GM23338 (cell line): ENCODE measurements at regions not wholly inside any gene's neighbourhood (a gene's known extent, or its start where the extent isn't known, plus 50 kb on each side); places are given as distances from the start of the nearest gene placed in this dataset.

Experiments used
- CREB1 ChIP-seq: fragments of 250-450 bp; sonication (Bioruptor Pico); IDR thresholded peaks from 2 replicates; pipeline ENCODE4 v1.5.0; 2020; ENCODE audit warnings: low read depth, mild to moderate bottlenecking, moderate library complexity
- EZH2 ChIP-seq: fragments of 200-600 bp; sonication (generic); IDR thresholded peaks from one replicate; pipeline ENCODE4 v1.8.0; 2017; ENCODE audit warnings: antibody characterized with exemption, mild to moderate bottlenecking, low read depth; ENCODE audit not compliant: unreplicated experiment
- EZH2phosphoT487 ChIP-seq: fragments of 200-600 bp; sonication (generic); IDR thresholded peaks from one replicate; pipeline ENCODE4 v1.8.1; 2018; ENCODE audit warnings: antibody characterized with exemption; ENCODE audit not compliant: unreplicated experiment
- JUNB ChIP-seq: IDR thresholded peaks from one replicate; pipeline ENCODE4 v1.6.1; 2016; ENCODE audit warnings: antibody characterized with exemption; ENCODE audit not compliant: unreplicated experiment
- POLR2AphosphoS5 ChIP-seq: IDR thresholded peaks from 2 replicates; pipeline ENCODE4 v1.6.1; 2016; ENCODE audit warnings: antibody characterized with exemption, low read depth
- STAT1 ChIP-seq: IDR thresholded peaks from one replicate; pipeline ENCODE4 v1.6.1; 2016; ENCODE audit warnings: antibody characterized with exemption; ENCODE audit not compliant: unreplicated experiment
- ZNF114 ChIP-seq: fragments of 250-450 bp; sonication (Bioruptor Pico); IDR thresholded peaks from 2 replicates; pipeline ENCODE4 v1.5.0; 2020; ENCODE audit warnings: mild to moderate bottlenecking, moderate library complexity
- ZNF331 ChIP-seq: fragments of 250-450 bp; sonication (Bioruptor Pico); IDR thresholded peaks from 2 replicates; pipeline ENCODE4 v1.5.0; 2020; ENCODE audit warnings: low read depth, mild to moderate bottlenecking, moderate library complexity
- TF ChIP-seq, protein P1 (sequence below): fragments of 250-450 bp; sonication (Bioruptor Pico); IDR thresholded peaks from 2 replicates; pipeline ENCODE4 v1.5.0; 2020; ENCODE audit warnings: mild to moderate bottlenecking, moderate library complexity
- TF ChIP-seq, protein P2 (sequence below): IDR thresholded peaks from one replicate; pipeline ENCODE4 v1.6.1; 2018; ENCODE audit warnings: antibody characterized with exemption; ENCODE audit not compliant: unreplicated experiment
- TF ChIP-seq, protein P3 (sequence below): IDR thresholded peaks from 2 replicates; pipeline ENCODE4 v1.6.1; 2016; ENCODE audit warnings: antibody characterized with exemption

DNA sequence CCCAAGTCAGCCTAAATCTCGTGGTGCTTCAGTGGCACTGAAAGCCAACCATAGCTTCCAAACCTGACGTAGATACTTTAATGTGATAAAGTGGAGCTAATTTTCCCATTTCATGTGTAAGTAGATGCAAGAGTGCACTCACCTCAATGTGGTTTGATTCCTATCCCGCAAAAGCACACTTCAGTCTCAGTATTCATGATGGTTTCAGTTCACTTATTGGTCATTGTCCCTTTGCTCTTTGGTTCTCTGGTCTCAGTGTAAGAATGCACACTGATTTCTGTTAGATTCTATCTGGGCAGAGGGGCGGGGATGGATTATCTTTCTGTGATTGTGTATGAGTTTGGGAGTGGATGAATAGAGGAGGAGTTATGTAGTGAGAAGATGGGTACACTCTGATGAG lies 340.6 kb downstream of the KCNRG start (continued):
- TF ChIP-seq, protein P1, sequence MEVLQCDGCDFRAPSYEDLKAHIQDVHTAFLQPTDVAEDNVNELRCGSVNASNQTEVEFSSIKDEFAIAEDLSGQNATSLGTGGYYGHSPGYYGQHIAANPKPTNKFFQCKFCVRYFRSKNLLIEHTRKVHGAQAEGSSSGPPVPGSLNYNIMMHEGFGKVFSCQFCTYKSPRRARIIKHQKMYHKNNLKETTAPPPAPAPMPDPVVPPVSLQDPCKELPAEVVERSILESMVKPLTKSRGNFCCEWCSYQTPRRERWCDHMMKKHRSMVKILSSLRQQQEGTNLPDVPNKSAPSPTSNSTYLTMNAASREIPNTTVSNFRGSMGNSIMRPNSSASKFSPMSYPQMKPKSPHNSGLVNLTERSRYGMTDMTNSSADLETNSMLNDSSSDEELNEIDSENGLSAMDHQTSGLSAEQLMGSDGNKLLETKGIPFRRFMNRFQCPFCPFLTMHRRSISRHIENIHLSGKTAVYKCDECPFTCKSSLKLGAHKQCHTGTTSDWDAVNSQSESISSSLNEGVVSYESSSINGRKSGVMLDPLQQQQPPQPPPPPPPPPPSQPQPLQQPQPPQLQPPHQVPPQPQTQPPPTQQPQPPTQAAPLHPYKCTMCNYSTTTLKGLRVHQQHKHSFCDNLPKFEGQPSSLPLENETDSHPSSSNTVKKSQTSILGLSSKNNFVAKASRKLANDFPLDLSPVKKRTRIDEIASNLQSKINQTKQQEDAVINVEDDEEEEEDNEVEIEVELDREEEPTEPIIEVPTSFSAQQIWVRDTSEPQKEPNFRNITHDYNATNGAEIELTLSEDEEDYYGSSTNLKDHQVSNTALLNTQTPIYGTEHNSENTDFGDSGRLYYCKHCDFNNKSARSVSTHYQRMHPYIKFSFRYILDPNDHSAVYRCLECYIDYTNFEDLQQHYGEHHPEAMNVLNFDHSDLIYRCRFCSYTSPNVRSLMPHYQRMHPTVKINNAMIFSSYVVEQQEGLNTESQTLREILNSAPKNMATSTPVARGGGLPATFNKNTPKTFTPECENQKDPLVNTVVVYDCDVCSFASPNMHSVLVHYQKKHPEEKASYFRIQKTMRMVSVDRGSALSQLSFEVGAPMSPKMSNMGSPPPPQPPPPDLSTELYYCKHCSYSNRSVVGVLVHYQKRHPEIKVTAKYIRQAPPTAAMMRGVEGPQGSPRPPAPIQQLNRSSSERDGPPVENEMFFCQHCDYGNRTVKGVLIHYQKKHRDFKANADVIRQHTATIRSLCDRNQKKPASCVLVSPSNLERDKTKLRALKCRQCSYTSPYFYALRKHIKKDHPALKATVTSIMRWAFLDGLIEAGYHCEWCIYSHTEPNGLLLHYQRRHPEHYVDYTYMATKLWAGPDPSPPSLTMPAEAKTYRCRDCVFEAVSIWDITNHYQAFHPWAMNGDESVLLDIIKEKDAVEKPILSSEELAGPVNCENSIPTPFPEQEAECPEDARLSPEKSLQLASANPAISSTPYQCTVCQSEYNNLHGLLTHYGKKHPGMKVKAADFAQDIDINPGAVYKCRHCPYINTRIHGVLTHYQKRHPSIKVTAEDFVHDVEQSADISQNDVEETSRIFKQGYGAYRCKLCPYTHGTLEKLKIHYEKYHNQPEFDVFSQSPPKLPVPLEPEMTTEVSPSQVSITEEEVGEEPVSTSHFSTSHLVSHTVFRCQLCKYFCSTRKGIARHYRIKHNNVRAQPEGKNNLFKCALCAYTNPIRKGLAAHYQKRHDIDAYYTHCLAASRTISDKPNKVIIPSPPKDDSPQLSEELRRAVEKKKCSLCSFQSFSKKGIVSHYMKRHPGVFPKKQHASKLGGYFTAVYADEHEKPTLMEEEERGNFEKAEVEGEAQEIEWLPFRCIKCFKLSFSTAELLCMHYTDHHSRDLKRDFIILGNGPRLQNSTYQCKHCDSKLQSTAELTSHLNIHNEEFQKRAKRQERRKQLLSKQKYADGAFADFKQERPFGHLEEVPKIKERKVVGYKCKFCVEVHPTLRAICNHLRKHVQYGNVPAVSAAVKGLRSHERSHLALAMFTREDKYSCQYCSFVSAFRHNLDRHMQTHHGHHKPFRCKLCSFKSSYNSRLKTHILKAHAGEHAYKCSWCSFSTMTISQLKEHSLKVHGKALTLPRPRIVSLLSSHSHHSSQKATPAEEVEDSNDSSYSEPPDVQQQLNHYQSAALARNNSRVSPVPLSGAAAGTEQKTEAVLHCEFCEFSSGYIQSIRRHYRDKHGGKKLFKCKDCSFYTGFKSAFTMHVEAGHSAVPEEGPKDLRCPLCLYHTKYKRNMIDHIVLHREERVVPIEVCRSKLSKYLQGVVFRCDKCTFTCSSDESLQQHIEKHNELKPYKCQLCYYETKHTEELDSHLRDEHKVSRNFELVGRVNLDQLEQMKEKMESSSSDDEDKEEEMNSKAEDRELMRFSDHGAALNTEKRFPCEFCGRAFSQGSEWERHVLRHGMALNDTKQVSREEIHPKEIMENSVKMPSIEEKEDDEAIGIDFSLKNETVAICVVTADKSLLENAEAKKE (CRISPR knock-in tag): no peak
- TF ChIP-seq, protein P2, sequence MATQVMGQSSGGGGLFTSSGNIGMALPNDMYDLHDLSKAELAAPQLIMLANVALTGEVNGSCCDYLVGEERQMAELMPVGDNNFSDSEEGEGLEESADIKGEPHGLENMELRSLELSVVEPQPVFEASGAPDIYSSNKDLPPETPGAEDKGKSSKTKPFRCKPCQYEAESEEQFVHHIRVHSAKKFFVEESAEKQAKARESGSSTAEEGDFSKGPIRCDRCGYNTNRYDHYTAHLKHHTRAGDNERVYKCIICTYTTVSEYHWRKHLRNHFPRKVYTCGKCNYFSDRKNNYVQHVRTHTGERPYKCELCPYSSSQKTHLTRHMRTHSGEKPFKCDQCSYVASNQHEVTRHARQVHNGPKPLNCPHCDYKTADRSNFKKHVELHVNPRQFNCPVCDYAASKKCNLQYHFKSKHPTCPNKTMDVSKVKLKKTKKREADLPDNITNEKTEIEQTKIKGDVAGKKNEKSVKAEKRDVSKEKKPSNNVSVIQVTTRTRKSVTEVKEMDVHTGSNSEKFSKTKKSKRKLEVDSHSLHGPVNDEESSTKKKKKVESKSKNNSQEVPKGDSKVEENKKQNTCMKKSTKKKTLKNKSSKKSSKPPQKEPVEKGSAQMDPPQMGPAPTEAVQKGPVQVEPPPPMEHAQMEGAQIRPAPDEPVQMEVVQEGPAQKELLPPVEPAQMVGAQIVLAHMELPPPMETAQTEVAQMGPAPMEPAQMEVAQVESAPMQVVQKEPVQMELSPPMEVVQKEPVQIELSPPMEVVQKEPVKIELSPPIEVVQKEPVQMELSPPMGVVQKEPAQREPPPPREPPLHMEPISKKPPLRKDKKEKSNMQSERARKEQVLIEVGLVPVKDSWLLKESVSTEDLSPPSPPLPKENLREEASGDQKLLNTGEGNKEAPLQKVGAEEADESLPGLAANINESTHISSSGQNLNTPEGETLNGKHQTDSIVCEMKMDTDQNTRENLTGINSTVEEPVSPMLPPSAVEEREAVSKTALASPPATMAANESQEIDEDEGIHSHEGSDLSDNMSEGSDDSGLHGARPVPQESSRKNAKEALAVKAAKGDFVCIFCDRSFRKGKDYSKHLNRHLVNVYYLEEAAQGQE: no peak
- TF ChIP-seq ZNF114 (CRISPR knock-in tag): no peak
- TF ChIP-seq STAT1: no peak
- TF ChIP-seq JUNB: no peak
- no peak for TF ChIP-seq EZH2phosphoT487
- TF ChIP-seq CREB1 (CRISPR knock-in tag): no peak
- TF ChIP-seq, protein P3, sequence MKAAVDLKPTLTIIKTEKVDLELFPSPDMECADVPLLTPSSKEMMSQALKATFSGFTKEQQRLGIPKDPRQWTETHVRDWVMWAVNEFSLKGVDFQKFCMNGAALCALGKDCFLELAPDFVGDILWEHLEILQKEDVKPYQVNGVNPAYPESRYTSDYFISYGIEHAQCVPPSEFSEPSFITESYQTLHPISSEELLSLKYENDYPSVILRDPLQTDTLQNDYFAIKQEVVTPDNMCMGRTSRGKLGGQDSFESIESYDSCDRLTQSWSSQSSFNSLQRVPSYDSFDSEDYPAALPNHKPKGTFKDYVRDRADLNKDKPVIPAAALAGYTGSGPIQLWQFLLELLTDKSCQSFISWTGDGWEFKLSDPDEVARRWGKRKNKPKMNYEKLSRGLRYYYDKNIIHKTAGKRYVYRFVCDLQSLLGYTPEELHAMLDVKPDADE: no peak
- TF ChIP-seq EZH2: no peak
- no peak for TF ChIP-seq ZNF331 (CRISPR knock-in tag)
- no peak for TF ChIP-seq POLR2AphosphoS5
